ENCODE measurements at regions not wholly inside any gene's neighbourhood (a gene's known extent, or its start where the extent isn't known, plus 50 kb on each side); places are given as distances from the start of the nearest gene placed in this dataset.

DNA sequence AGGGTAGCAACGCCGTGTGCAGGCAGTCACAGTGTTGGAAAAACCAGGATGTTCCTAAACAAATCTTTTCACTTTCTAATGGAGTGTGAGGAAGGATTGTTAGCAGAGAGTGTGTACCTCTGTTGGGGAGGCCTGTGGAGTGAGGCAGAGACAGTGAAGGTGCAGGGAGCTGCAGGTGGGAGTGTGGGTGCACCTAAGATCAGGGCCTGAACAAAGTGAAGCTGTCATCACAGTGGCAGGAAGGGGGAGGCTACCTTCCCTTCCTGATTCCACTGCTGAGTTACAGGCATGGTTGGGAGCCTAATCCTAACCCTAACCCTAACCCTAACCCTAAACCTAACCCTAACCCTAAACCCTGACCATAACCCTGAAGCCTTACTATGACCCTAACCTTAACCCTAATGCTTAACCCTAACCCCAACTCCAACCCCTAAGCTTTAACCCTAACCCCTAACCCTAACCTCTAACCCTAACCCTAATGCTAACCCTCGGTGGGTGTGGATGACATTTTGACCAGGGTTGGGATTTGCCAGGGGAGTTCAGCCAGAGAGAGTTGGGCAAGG lies 158.8 kb upstream of the KLF6 start:
- H3K36me3 ChIP-seq (ENCODE audit: control insufficient read depth, insufficient read depth, low read length) = no peaks in the 10 kb centered on the region
- H3K27ac ChIP-seq (ENCODE audit: low read length) = no peak overlapping the region
- H3K4me1 Mint-ChIP-seq = peaks cover 38 to 52% of the 10 kb centered on the region in 2 donors
- intact Hi-C loops (cut with micrococcal nuclease) = loop anchor here (10.0 kb wide), 1 partner anchor 719 kb away; no protein-coding TSS in a partner anchor
- peak overlapping the region in 1 of 2 donors; percentile 64 for H3K27ac Mint-ChIP-seq
- no peaks in the 10 kb centered on the region for H3K36me3 Mint-ChIP-seq
- no peak for ATAC-seq
- no peak overlapping the region for H3K4me3 ChIP-seq (ENCODE audit: low read length)
- TF ChIP-seq, protein P1, sequence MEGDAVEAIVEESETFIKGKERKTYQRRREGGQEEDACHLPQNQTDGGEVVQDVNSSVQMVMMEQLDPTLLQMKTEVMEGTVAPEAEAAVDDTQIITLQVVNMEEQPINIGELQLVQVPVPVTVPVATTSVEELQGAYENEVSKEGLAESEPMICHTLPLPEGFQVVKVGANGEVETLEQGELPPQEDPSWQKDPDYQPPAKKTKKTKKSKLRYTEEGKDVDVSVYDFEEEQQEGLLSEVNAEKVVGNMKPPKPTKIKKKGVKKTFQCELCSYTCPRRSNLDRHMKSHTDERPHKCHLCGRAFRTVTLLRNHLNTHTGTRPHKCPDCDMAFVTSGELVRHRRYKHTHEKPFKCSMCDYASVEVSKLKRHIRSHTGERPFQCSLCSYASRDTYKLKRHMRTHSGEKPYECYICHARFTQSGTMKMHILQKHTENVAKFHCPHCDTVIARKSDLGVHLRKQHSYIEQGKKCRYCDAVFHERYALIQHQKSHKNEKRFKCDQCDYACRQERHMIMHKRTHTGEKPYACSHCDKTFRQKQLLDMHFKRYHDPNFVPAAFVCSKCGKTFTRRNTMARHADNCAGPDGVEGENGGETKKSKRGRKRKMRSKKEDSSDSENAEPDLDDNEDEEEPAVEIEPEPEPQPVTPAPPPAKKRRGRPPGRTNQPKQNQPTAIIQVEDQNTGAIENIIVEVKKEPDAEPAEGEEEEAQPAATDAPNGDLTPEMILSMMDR (IDR thresholded peaks at IDR 0.05) = no peak
- WGBS (ENCODE audit: insufficient coverage) = 94% methylated on average over 3 of the region's 3 CpGs
- no peaks in the 10 kb centered on the region for H3K9me3 Mint-ChIP-seq
- H3K4me3 Mint-ChIP-seq = no peak overlapping the region
- H3K4me1 ChIP-seq (ENCODE audit: control insufficient read depth, insufficient read depth, low read length) = peaks cover 32% of the 10 kb centered on the region
- peaks cover 3% of the 10 kb centered on the region for H3K9me3 ChIP-seq (ENCODE audit: control insufficient read depth, insufficient read depth, low read length)
- no peaks in the 10 kb centered on the region for H3K27me3 Mint-ChIP-seq (ENCODE audit: low read depth in 2 of 2)
- H3K27me3 ChIP-seq (ENCODE audit: control insufficient read depth, insufficient read depth, low read length) = no peaks in the 10 kb centered on the region
- no peak for DNase-seq

DNA sequence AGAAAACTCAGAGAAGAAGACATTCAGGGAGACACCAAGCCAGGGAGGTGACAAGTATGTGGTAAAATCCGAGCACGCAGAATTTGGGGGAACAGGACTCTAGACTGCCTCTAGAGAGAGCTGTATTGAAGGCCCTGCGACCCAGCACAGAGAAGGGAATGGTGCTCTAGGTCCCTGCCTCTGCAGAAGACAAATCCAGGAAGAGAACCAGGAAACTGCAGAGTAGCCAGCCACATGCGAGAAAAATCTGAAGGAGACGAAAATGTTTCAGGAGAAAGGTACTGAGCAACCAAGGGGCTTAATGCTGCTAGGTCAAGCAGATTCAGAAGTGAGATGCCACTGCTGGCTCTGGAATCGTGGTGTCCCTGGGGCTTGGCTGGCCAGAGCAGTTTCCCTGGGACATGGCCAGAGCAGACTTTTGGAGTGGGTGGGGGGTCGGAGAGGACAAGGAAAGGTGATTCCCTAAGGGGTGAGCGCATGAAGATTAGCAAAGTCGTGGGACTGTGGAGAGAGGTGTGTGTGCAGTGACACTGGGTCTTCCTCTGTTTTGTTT lies 158.0 kb upstream of the KLF6 start:
- Mint-ChIP-seq H3K36me3 (no peaks in the 10 kb centered on the region), H3K27me3 (ENCODE audit: low read depth in 2 of 2) (no peaks in the 10 kb centered on the region), H3K9me3 (no peaks in the 10 kb centered on the region), H3K4me1 (peaks cover 31 to 44% of the 10 kb centered on the region in 2 donors), H3K4me3 (no peak overlapping the region), H3K27ac (peak overlapping the region in 1 of 2 donors; percentile 64)
- TF ChIP-seq, protein P1 (IDR thresholded peaks at IDR 0.05) = no peak
- Histone ChIP-seq H3K9me3 (ENCODE audit: control insufficient read depth, insufficient read depth, low read length) (peaks cover 3% of the 10 kb centered on the region), H3K4me3 (ENCODE audit: low read length) (no peak overlapping the region), H3K36me3 (ENCODE audit: control insufficient read depth, insufficient read depth, low read length) (no peaks in the 10 kb centered on the region), H3K4me1 (ENCODE audit: control insufficient read depth, insufficient read depth, low read length) (peaks cover 25% of the 10 kb centered on the region), H3K27me3 (ENCODE audit: control insufficient read depth, insufficient read depth, low read length) (no peaks in the 10 kb centered on the region), H3K27ac (ENCODE audit: low read length) (no peak overlapping the region)
- ATAC-seq (no peak), DNase-seq (peak in 1 of 2 donors; percentile 26)
- WGBS (ENCODE audit: insufficient coverage) = 92% methylated on average over 9 of the region's 9 CpGs
- intact Hi-C loops (cut with micrococcal nuclease) = loop anchor here (10.0 kb wide), 1 partner anchor 718 kb away; no protein-coding TSS in a partner anchor

GRCh38 chr10:3941676-3942075 lies 156.7 kb upstream of the KLF6 start:
- DNase-seq (no peak), ATAC-seq (no peak)
- Histone ChIP-seq H3K27ac (ENCODE audit: low read length) (no peak overlapping the region), H3K4me1 (ENCODE audit: control insufficient read depth, insufficient read depth, low read length) (peaks cover 18% of the 10 kb centered on the region), H3K4me3 (ENCODE audit: low read length) (no peak overlapping the region), H3K36me3 (ENCODE audit: control insufficient read depth, insufficient read depth, low read length) (no peaks in the 10 kb centered on the region), H3K27me3 (ENCODE audit: control insufficient read depth, insufficient read depth, low read length) (no peaks in the 10 kb centered on the region), H3K9me3 (ENCODE audit: control insufficient read depth, insufficient read depth, low read length) (peaks cover 3% of the 10 kb centered on the region)
- intact Hi-C loops (cut with micrococcal nuclease) = loop anchor here (10.0 kb wide), 1 partner anchor 717 kb away; no protein-coding TSS in a partner anchor
- no peak overlapping the region for H3K4me3 Mint-ChIP-seq
- H3K9me3 Mint-ChIP-seq = no peaks in the 10 kb centered on the region
- WGBS (ENCODE audit: insufficient coverage) = 97% methylated on average over 12 of the region's 12 CpGs
- H3K27ac Mint-ChIP-seq = peak overlapping the region in 1 of 2 donors; percentile 64
- peaks cover 22 to 41% of the 10 kb centered on the region in 2 donors for H3K4me1 Mint-ChIP-seq
- no peaks in the 10 kb centered on the region for H3K36me3 Mint-ChIP-seq
- TF ChIP-seq, protein P1 (IDR thresholded peaks at IDR 0.05) = no peak
- H3K27me3 Mint-ChIP-seq (ENCODE audit: low read depth in 2 of 2) = no peaks in the 10 kb centered on the region

Measured in natural killer cell (primary cell).